Dermis blood vessel endothelial cell (primary cell): ENCODE measurements at regions not wholly inside any gene's neighbourhood (a gene's known extent, or its start where the extent isn't known, plus 50 kb on each side); places are given as distances from the start of the nearest gene placed in this dataset.
"Not testable (repeated sequence)": the region's sequence is repeated elsewhere in the genome, so short reads cannot be mapped to it uniquely, and the experiment has no call there.

ENCODE experiments used
- DNase-seq: peaks from one replicate; pipeline ENCODE4 v3.0.0; 2010

- no peak for DNase-seq
These were observed 135.4 kb upstream of the SERPINE2 start for GRCh38 chr2:224174521-224174920.

GRCh38 chr2:224173933-224174332, 134.8 kb upstream of the SERPINE2 start:
- DNase-seq: no peak

GRCh38 chr2:224173210-224173609, 134.1 kb upstream of the SERPINE2 start:
- peak; percentile 32 for DNase-seq

- DNase-seq: no peak
These were observed 132.1 kb upstream of the SERPINE2 start for GRCh38 chr2:224171226-224171625.

- DNase-seq: no peak
These were observed 130.8 kb upstream of the SERPINE2 start for GRCh38 chr2:224169847-224170246.

- not testable (repeated sequence) for DNase-seq
These were observed 128.7 kb upstream of the SERPINE2 start for GRCh38 chr2:224167781-224168180.

GRCh38 chr2:224166654-224167053, 127.6 kb upstream of the SERPINE2 start:
- DNase-seq: no peak

- no peak for DNase-seq
These were observed 126.8 kb upstream of the SERPINE2 start for GRCh38 chr2:224165901-224166319.

GRCh38 chr2:224163566-224164307, 124.7 kb upstream of the SERPINE2 start:
- DNase-seq: peak; percentile 37

- no peak for DNase-seq
These were observed 123.0 kb upstream of the SERPINE2 start for GRCh38 chr2:224162122-224162521.

- DNase-seq: no peak
These were observed 122.6 kb upstream of the SERPINE2 start for GRCh38 chr2:224161712-224162111.

- no peak for DNase-seq
These were observed 121.8 kb upstream of the SERPINE2 start for GRCh38 chr2:224160917-224161316.

- no peak for DNase-seq
These were observed 120.4 kb upstream of the SERPINE2 start for GRCh38 chr2:224159345-224159928.

- DNase-seq: no peak
These were observed 119.7 kb upstream of the SERPINE2 start for GRCh38 chr2:224158831-224159230.

GRCh38 chr2:224158061-224158460, 119.0 kb upstream of the SERPINE2 start:
- DNase-seq: no peak

GRCh38 chr2:224157655-224158054, 118.6 kb upstream of the SERPINE2 start:
- DNase-seq: no peak

- DNase-seq: no peak
These were observed 117.3 kb upstream of the SERPINE2 start for GRCh38 chr2:224156436-224156835.

GRCh38 chr2:224155896-224156295, 116.8 kb upstream of the SERPINE2 start:
- DNase-seq: no peak

GRCh38 chr2:224155371-224155770, 116.3 kb upstream of the SERPINE2 start:
- DNase-seq: no peak

GRCh38 chr2:224151680-224152310, 112.7 kb upstream of the SERPINE2 start:
- no peak for DNase-seq

GRCh38 chr2:224151161-224151560, 112.1 kb upstream of the SERPINE2 start:
- no peak for DNase-seq

- not testable (repeated sequence) for DNase-seq
These were observed 109.0 kb upstream of the SERPINE2 start for GRCh38 chr2:224148058-224148457.

- no peak for DNase-seq
These were observed 108.1 kb upstream of the SERPINE2 start for GRCh38 chr2:224147174-224147573.
